Dermis blood vessel endothelial cell (primary cell): ENCODE measurements at regions not wholly inside any gene's neighbourhood (a gene's known extent, or its start where the extent isn't known, plus 50 kb on each side); places are given as distances from the start of the nearest gene placed in this dataset.

Experiments
- DNase-seq: peaks from one replicate; pipeline ENCODE4 v3.0.0; 2010

GRCh38 chr11:81497202-81497804 is 1236.4 kb downstream of the FAM181B start:
- peak; percentile 30 for DNase-seq

- DNase-seq: no peak
Measured at GRCh38 chr11:81496601-81497000, 1237.1 kb downstream of the FAM181B start.

- no peak for DNase-seq
Measured at GRCh38 chr11:81495699-81496292, 1237.9 kb downstream of the FAM181B start.

- no peak for DNase-seq
Measured at GRCh38 chr11:81494431-81494830, 1239.2 kb downstream of the FAM181B start.

GRCh38 chr11:81492923-81493445 is 1240.7 kb downstream of the FAM181B start:
- DNase-seq: no peak

GRCh38 chr11:81487109-81487508 is 1246.6 kb downstream of the FAM181B start:
- no peak for DNase-seq

- no peak for DNase-seq
Measured at GRCh38 chr11:81484196-81484595, 1249.5 kb downstream of the FAM181B start.

- no peak for DNase-seq
Measured at GRCh38 chr11:81477277-81477676, 1256.4 kb downstream of the FAM181B start.

GRCh38 chr11:81476345-81476744 is 1257.3 kb downstream of the FAM181B start:
- no peak for DNase-seq

- no peak for DNase-seq
Measured at GRCh38 chr11:81472646-81473045, 1261.0 kb downstream of the FAM181B start.

- no peak for DNase-seq
Measured at GRCh38 chr11:81470446-81470845, 1263.2 kb downstream of the FAM181B start.

- DNase-seq: no peak
Measured at GRCh38 chr11:81459766-81460306, 1273.8 kb downstream of the FAM181B start.

GRCh38 chr11:81449588-81450156 is 1284.0 kb downstream of the FAM181B start:
- DNase-seq: no peak

GRCh38 chr11:81444297-81444696 is 1289.4 kb downstream of the FAM181B start:
- no peak for DNase-seq

- no peak for DNase-seq
Measured at GRCh38 chr11:81432333-81432732, 1301.3 kb downstream of the FAM181B start.

GRCh38 chr11:81424822-81425221 is 1308.8 kb downstream of the FAM181B start:
- DNase-seq: no peak

GRCh38 chr11:81422402-81422801 is 1311.3 kb downstream of the FAM181B start:
- no peak for DNase-seq

- no peak for DNase-seq
Measured at GRCh38 chr11:81421251-81421860, 1312.3 kb downstream of the FAM181B start.

- DNase-seq: no peak
Measured at GRCh38 chr11:81420668-81421250, 1312.9 kb downstream of the FAM181B start.

GRCh38 chr11:81397316-81397715 is 1336.3 kb downstream of the FAM181B start:
- DNase-seq: no peak

GRCh38 chr11:81394311-81394710 is 1339.4 kb downstream of the FAM181B start:
- DNase-seq: no peak

- DNase-seq: no peak
Measured at GRCh38 chr11:81388326-81388725, 1345.3 kb downstream of the FAM181B start.

GRCh38 chr11:81380395-81380794 is 1353.3 kb downstream of the FAM181B start:
- DNase-seq: no peak
